ENCODE measurements at regions not wholly inside any gene's neighbourhood (a gene's known extent, or its start where the extent isn't known, plus 50 kb on each side); places are given as distances from the start of the nearest gene placed in this dataset.

DNA sequence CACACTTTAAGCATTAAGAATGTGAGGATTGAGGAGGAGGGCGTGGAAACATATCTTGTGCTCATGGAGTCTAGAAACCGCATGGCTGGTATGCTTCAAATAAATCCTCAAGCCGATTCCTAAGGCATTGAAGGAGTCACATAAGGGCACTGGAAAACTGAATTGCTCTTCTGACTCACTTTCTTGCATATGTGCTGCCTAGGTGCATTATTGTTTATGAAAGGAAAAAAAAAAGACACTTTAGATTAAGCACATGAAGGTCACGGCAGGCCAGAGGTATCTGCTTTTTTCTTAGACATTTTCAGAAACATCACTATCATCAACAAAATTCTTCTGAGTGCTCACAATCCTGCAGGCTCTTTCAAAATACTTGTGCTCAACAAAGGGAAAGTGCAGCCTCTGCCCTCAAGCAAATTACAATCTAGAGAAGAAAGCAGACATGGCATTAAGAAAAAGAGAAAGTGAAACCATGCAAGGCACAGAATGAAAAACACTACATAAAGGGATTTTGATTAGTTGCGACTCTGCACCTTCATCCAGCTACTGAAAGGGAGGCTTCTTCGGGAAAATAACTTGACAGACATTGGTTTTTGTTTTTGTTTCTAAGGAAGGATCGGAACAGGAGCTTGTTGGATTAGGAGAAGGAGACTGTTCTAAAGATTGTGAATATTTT is 2117.6 kb downstream of the MAT2B start:
- TF ChIP-seq, protein P1, sequence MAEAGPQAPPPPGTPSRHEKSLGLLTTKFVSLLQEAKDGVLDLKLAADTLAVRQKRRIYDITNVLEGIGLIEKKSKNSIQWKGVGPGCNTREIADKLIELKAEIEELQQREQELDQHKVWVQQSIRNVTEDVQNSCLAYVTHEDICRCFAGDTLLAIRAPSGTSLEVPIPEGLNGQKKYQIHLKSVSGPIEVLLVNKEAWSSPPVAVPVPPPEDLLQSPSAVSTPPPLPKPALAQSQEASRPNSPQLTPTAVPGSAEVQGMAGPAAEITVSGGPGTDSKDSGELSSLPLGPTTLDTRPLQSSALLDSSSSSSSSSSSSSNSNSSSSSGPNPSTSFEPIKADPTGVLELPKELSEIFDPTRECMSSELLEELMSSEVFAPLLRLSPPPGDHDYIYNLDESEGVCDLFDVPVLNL (CRISPR knock-in tag; IDR thresholded peaks at IDR 0.05; ENCODE audit: borderline replicate concordance, low read depth), result no peak
- TF ChIP-seq, protein P2, sequence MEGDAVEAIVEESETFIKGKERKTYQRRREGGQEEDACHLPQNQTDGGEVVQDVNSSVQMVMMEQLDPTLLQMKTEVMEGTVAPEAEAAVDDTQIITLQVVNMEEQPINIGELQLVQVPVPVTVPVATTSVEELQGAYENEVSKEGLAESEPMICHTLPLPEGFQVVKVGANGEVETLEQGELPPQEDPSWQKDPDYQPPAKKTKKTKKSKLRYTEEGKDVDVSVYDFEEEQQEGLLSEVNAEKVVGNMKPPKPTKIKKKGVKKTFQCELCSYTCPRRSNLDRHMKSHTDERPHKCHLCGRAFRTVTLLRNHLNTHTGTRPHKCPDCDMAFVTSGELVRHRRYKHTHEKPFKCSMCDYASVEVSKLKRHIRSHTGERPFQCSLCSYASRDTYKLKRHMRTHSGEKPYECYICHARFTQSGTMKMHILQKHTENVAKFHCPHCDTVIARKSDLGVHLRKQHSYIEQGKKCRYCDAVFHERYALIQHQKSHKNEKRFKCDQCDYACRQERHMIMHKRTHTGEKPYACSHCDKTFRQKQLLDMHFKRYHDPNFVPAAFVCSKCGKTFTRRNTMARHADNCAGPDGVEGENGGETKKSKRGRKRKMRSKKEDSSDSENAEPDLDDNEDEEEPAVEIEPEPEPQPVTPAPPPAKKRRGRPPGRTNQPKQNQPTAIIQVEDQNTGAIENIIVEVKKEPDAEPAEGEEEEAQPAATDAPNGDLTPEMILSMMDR (IDR thresholded peaks at IDR 0.05), result no peak
